22Rv1 (cell line): ENCODE measurements at regions not wholly inside any gene's neighbourhood (a gene's known extent, or its start where the extent isn't known, plus 50 kb on each side); places are given as distances from the start of the nearest gene placed in this dataset.

Experiments
- ZFX ChIP-seq: fragments of 450-650 bp; IDR thresholded peaks from 2 replicates; pipeline ENCODE4 v1.6.1; 2017; ENCODE audit warnings: antibody characterized with exemption, borderline replicate concordance
- TF ChIP-seq, protein P1 (sequence below): fragments of 450-650 bp; IDR thresholded peaks from 2 replicates; pipeline ENCODE4 v1.5.1; 2017; ENCODE audit warnings: mild to moderate bottlenecking

DNA sequence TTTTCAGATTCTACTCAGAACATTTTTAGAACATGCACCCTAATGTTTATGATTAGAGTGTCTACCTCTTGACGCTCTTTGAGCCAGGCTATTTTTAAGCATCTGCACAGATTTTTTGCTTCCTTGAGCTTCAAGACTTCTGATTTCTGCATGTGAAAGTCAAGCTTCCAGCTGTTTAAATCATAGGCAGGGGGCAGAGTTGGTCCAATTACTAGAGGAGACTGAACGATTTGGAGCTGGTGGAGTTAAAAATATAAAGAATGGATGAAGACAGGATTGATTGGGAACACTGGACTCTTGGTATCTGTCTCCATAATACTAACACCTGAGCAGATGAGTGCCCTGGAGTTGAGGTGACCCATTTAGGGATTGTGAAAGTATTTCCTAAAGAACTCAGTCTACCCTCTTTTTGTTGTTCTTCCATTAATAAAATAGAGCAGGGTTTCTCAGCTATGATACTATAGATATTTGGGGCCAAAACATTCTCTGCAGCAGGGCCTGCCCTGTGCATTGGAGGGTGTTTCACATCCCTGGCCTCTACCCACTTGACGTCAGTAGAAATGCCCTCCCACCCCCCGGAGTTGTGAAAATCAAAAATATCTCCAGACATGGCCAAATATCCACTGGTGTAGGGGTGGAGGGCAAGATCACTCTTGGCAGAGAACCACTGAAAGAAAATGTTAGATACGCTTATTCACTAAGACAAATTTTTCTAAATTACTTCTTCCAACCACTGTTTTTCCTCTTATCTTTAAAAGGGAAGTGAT, 160.1 kb downstream of the COG6 start:
- TF ChIP-seq, protein P1, sequence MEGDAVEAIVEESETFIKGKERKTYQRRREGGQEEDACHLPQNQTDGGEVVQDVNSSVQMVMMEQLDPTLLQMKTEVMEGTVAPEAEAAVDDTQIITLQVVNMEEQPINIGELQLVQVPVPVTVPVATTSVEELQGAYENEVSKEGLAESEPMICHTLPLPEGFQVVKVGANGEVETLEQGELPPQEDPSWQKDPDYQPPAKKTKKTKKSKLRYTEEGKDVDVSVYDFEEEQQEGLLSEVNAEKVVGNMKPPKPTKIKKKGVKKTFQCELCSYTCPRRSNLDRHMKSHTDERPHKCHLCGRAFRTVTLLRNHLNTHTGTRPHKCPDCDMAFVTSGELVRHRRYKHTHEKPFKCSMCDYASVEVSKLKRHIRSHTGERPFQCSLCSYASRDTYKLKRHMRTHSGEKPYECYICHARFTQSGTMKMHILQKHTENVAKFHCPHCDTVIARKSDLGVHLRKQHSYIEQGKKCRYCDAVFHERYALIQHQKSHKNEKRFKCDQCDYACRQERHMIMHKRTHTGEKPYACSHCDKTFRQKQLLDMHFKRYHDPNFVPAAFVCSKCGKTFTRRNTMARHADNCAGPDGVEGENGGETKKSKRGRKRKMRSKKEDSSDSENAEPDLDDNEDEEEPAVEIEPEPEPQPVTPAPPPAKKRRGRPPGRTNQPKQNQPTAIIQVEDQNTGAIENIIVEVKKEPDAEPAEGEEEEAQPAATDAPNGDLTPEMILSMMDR = no peak
- no peak for TF ChIP-seq ZFX
